ENCODE measurements at regions not wholly inside any gene's neighbourhood (a gene's known extent, or its start where the extent isn't known, plus 50 kb on each side); places are given as distances from the start of the nearest gene placed in this dataset.

DNA sequence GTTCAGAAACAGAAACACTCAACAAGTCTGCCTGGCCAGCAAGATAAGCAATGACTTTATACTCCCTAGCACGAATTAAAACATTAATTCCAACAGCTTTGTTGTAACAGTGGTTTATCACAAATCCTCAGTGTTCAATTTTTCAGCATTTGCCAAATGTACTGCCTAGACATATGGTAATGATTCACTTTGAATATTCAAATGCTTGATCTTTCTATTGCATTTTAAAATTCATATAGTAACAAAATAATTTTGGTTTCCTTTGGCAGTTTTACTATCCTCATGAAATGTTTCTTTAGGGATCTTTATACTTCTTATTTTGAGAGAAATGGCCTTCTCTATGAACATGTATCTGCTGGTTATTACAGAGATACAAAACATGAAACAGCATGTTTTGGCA, 851.8 kb upstream of the NXPH2 start:
- Mint-ChIP-seq H3K27me3 (no peaks in the 10 kb centered on the region), H3K27ac (no peak overlapping the region), H3K9me3 (ENCODE audit: insufficient read depth) (no peaks in the 10 kb centered on the region), H3K4me1 (no peaks in the 10 kb centered on the region), H3K4me3 (no peak overlapping the region)
- Histone ChIP-seq H3K36me3 (replicated peaks in 1 of 2; ENCODE audit: control extremely low read depth in 1 of 2, control insufficient read depth in 1 of 2, extremely low read depth in 1 of 2, insufficient read depth in 2 of 2, low read length in 1 of 2) (no peaks in the 10 kb centered on the region), H3K27me3 (replicated peaks in 1 of 4; ENCODE audit: control extremely low read depth in 1 of 4, control insufficient read depth in 3 of 4, insufficient read depth in 4 of 4, low read length in 3 of 4) (no peaks in the 10 kb centered on the region), H3K4me2 (replicated peaks; ENCODE audit: low read depth, low read length, poor library complexity, severe bottlenecking) (no peak overlapping the region), H2AFZ (ENCODE audit: insufficient read depth, low read depth, low read length, poor library complexity, severe bottlenecking) (no peak overlapping the region), H3K9me3 (ENCODE audit: control extremely low read depth in 1 of 3, control insufficient read depth in 2 of 3, insufficient read depth in 1 of 3, low read length in 2 of 3) (no peaks in the 10 kb centered on the region), H3K79me2 (ENCODE audit: control insufficient read depth, insufficient read depth, low read length) (no peaks in the 10 kb centered on the region), H3K9ac (ENCODE audit: low read length) (no peak overlapping the region), H3K4me3 (ENCODE audit: control extremely low read depth in 1 of 5, extremely low read depth in 1 of 5, insufficient read depth in 1 of 5, low read depth in 2 of 5, low read length in 4 of 5) (no peak overlapping the region), H3K27ac (ENCODE audit: low read length in 2 of 2) (no peak overlapping the region), H3K4me1 (ENCODE audit: control insufficient read depth in 2 of 2, insufficient read depth in 2 of 2, low read length in 2 of 2) (no peaks in the 10 kb centered on the region), H4K20me1 (ENCODE audit: control insufficient read depth, insufficient read depth, low read length, poor library complexity, severe bottlenecking) (no peaks in the 10 kb centered on the region)
- intact Hi-C loops (cut with micrococcal nuclease), result no loop called here
- ChIA-PET POLR2A (no interaction called here), CTCF (no interaction called here)
- no peak for DNase-seq
- TF ChIP-seq, protein P1, sequence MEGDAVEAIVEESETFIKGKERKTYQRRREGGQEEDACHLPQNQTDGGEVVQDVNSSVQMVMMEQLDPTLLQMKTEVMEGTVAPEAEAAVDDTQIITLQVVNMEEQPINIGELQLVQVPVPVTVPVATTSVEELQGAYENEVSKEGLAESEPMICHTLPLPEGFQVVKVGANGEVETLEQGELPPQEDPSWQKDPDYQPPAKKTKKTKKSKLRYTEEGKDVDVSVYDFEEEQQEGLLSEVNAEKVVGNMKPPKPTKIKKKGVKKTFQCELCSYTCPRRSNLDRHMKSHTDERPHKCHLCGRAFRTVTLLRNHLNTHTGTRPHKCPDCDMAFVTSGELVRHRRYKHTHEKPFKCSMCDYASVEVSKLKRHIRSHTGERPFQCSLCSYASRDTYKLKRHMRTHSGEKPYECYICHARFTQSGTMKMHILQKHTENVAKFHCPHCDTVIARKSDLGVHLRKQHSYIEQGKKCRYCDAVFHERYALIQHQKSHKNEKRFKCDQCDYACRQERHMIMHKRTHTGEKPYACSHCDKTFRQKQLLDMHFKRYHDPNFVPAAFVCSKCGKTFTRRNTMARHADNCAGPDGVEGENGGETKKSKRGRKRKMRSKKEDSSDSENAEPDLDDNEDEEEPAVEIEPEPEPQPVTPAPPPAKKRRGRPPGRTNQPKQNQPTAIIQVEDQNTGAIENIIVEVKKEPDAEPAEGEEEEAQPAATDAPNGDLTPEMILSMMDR (IDR thresholded peaks at IDR 0.05), result no peak
- TF ChIP-seq EZH2 (IDR thresholded peaks at IDR 0.05; ENCODE audit: borderline replicate concordance, insufficient read depth, low read depth, low read length, poor library complexity, severe bottlenecking), result no peak
- ATAC-seq (ENCODE audit: low read depth), result no peak
- WGBS (ENCODE audit: insufficient coverage), result no CpG with 5 or more reads among the region's 1 CpG

DNA sequence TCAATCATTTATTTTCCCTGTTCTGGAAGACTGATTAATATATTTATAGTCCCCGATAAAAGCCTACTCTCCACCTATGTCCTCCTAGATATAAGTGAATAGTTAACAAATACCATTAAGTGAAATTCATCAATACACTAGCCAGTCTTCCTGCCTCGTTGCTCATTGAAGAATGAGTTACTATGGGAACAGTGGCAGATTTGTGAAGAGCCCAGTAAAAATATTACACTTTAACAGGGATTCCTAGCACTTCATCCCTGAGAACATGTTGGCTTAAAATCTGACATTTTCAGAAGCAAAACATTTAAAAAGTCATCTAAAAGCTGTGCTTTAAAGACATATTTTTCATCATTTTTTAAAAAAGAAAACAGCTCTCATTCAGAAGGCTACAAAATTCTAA, 848.7 kb upstream of the NXPH2 start:
- intact Hi-C loops (cut with micrococcal nuclease), result no loop called here
- no peak overlapping the region for H3K27ac ChIP-seq (ENCODE audit: low read length in 2 of 2)
- no CpG with 5 or more reads among the region's 2 CpGs for WGBS (ENCODE audit: insufficient coverage)
- Mint-ChIP-seq H3K9me3 (ENCODE audit: insufficient read depth) (no peaks in the 10 kb centered on the region), H3K27ac (no peak overlapping the region), H3K4me1 (no peaks in the 10 kb centered on the region), H3K4me3 (no peak overlapping the region), H3K27me3 (no peaks in the 10 kb centered on the region)
- no peak for ATAC-seq (ENCODE audit: low read depth)
- no peak overlapping the region for H2AFZ ChIP-seq (ENCODE audit: insufficient read depth, low read depth, low read length, poor library complexity, severe bottlenecking)
- H3K27me3 ChIP-seq (replicated peaks in 1 of 4; ENCODE audit: control extremely low read depth in 1 of 4, control insufficient read depth in 3 of 4, insufficient read depth in 4 of 4, low read length in 3 of 4), result no peaks in the 10 kb centered on the region
- TF ChIP-seq EZH2 (IDR thresholded peaks at IDR 0.05; ENCODE audit: borderline replicate concordance, insufficient read depth, low read depth, low read length, poor library complexity, severe bottlenecking), result no peak
- TF ChIP-seq, protein P1 (IDR thresholded peaks at IDR 0.05), result no peak
- H3K4me1 ChIP-seq (ENCODE audit: control insufficient read depth in 2 of 2, insufficient read depth in 2 of 2, low read length in 2 of 2), result no peaks in the 10 kb centered on the region
- no peaks in the 10 kb centered on the region for H3K36me3 ChIP-seq (replicated peaks in 1 of 2; ENCODE audit: control extremely low read depth in 1 of 2, control insufficient read depth in 1 of 2, extremely low read depth in 1 of 2, insufficient read depth in 2 of 2, low read length in 1 of 2)
- H3K9me3 ChIP-seq (ENCODE audit: control extremely low read depth in 1 of 3, control insufficient read depth in 2 of 3, insufficient read depth in 1 of 3, low read length in 2 of 3), result no peaks in the 10 kb centered on the region
- H3K79me2 ChIP-seq (ENCODE audit: control insufficient read depth, insufficient read depth, low read length), result no peaks in the 10 kb centered on the region
- H3K4me3 ChIP-seq (ENCODE audit: control extremely low read depth in 1 of 5, extremely low read depth in 1 of 5, insufficient read depth in 1 of 5, low read depth in 2 of 5, low read length in 4 of 5), result no peak overlapping the region
- DNase-seq, result no peak
- ChIA-PET CTCF (no interaction called here), POLR2A (no interaction called here)
- no peaks in the 10 kb centered on the region for H4K20me1 ChIP-seq (ENCODE audit: control insufficient read depth, insufficient read depth, low read length, poor library complexity, severe bottlenecking)
- H3K4me2 ChIP-seq (replicated peaks; ENCODE audit: low read depth, low read length, poor library complexity, severe bottlenecking), result no peak overlapping the region
- H3K9ac ChIP-seq (ENCODE audit: low read length), result no peak overlapping the region

Data from B cell (primary cell).